ENCODE measurements at regions not wholly inside any gene's neighbourhood (a gene's known extent, or its start where the extent isn't known, plus 50 kb on each side); places are given as distances from the start of the nearest gene placed in this dataset.
"Not testable (repeated sequence)": the region's sequence is repeated elsewhere in the genome, so short reads cannot be mapped to it uniquely, and the experiment has no call there.

DNA sequence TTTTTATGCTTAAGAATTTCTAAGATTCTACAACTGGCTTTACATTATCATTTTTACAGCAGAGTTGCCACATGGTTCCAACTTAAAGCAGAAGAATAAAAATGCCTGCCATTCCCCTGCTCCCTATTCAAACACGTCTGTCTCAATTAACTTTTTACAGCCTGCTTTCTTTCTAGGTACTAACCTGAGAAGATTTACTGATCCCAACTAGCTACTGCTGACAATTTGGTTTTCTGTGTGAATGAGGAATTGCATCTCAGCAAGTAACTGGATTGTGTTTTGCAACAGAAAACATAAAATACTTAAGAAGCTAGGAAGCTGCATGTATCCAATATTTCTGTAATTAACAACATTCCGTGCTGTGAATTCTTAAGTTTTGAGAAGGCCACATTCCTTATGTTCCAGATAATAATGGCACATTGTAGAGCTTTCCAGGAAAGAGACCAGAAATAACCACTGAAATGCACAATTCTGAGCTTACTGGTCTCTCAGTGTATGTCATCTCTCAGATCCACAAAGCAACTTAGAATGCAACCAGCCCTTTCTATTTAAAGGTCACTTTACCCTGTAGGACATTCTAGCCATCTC lies 306.8 kb upstream of the NMUR2 start:
- no peak for TF ChIP-seq CTCF (IDR thresholded peaks at IDR 0.05; ENCODE audit: low read depth, low read length, missing control alignments)
- H3K4me3 ChIP-seq (ENCODE audit: low read depth, low read length), result no peak overlapping the region
- DNase-seq (ENCODE audit: low read depth), result no peak

DNA sequence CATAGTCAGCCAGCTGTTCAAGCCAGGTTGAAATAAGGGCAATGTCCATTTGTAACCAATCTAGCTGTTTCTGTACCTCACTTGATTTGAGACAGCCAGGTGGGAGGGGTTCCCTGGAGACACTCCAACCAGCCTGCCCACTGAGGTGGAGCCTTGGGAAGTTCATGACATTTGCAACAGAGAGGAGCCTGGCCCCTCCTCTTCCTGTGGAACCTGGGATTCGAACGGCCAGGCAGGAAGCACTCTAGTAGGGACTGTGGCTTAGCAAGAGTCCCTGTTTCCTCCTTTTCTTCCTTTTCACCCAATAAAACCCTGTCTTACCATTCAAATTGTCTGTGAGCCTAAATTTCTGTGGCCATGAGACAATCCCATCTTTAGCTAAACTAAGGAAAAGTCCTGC lies 312.3 kb upstream of the NMUR2 start:
- no peak for DNase-seq (ENCODE audit: low read depth)
- no peak overlapping the region for H3K4me3 ChIP-seq (ENCODE audit: low read depth, low read length)
- TF ChIP-seq CTCF (IDR thresholded peaks at IDR 0.05; ENCODE audit: low read depth, low read length, missing control alignments), result no peak

DNA sequence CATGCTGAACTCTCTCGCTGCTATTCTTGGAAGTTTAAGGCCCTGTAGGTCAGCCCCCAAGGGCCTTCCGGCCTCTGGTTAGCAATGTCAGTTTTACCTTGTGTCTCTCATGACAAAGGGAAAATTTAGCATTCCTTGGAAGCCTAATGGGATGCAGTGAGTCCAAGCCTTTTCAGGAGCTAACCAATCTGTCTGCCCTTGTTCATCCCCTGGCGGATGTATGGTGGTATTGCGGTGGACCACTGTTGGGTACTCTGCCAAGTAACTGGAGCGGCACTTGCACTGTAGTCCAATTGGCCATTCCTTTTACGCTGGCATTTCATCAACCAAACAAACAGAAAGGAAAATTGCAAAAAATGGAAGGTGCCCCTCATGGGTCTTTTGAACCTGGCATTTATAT lies 318.4 kb upstream of the NMUR2 start:
- no peak for DNase-seq (ENCODE audit: low read depth)
- no peak overlapping the region for H3K4me3 ChIP-seq (ENCODE audit: low read depth, low read length)
- no peak for TF ChIP-seq CTCF (IDR thresholded peaks at IDR 0.05; ENCODE audit: low read depth, low read length, missing control alignments)

DNA sequence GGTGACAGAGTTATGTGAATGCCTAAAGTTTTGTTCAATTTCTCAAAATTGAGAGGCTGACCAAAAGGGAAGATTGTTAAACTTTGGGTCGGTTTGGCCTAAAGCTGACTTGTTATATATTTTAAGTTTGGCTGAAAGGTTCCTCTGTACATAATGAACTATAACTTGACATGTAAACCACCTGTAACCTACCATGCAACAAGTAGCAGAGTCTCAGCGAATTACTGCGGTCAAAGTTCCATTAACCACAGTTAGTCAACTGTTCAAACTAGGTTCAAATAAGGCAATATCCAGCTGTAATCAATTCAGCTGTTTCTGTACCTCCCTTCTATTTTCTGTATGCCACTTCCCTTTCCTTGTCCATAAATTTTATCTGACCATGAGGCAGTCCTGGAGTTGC lies 325.1 kb upstream of the NMUR2 start:
- no peak for DNase-seq (ENCODE audit: low read depth)
- H3K4me3 ChIP-seq (ENCODE audit: low read depth, low read length), result no peak overlapping the region
- TF ChIP-seq CTCF (IDR thresholded peaks at IDR 0.05; ENCODE audit: low read depth, low read length, missing control alignments), result no peak

DNA sequence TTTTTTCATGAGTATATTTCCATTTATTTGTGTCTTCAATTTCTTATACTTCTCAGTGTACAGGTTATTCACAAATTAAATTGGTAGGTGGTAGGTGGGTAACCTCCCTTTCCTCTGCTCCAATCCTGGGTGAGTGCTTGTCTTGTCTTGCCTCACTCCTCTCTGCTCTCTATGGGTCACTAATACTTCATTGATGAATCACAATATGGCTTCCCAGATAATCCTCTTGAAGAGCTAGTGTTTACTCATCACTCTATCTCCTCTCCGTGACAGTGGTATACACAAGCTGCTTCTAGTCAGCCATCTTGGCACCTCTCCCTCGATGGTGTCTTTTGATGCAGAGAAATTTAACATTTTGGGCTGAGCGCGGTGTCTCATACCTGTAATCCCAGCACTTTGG lies 331.8 kb upstream of the NMUR2 start:
- no peak for TF ChIP-seq CTCF (IDR thresholded peaks at IDR 0.05; ENCODE audit: low read depth, low read length, missing control alignments)
- DNase-seq (ENCODE audit: low read depth), result no peak
- no peak overlapping the region for H3K4me3 ChIP-seq (ENCODE audit: low read depth, low read length)

- no peak for TF ChIP-seq CTCF (IDR thresholded peaks at IDR 0.05; ENCODE audit: low read depth, low read length, missing control alignments)
- no peak overlapping the region for H3K4me3 ChIP-seq (ENCODE audit: low read depth, low read length)
- no peak for DNase-seq (ENCODE audit: low read depth)
These were observed 334.8 kb upstream of the NMUR2 start for GRCh38 chr5:152739916-152740315.

DNA sequence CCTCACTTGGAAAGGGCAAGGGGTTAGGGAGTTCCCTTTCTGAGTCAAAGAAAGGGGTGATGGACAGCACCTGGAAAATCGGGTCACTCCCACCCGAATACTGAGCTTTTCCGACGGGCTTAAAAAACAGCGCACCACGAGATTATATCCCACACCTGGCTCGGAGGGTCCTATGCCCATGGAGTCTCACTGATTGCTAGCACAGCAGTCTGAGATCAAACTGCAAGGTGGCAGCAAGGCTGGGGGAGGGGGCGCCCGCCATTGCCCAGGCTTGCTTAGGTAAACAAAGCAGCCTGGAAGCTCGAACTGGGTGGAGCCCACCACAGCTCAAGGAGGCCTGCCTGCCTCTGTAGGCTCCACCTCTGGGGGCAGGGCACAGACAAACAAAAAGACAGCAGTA lies 336.0 kb upstream of the NMUR2 start:
- not testable (repeated sequence) for DNase-seq (ENCODE audit: low read depth); H3K4me3 ChIP-seq (ENCODE audit: low read depth, low read length)

GRCh38 chr5:152787709-152788217 lies 382.7 kb upstream of the NMUR2 start:
- not testable (repeated sequence) for DNase-seq (ENCODE audit: low read depth); H3K4me3 ChIP-seq (ENCODE audit: low read depth, low read length)
